ENCODE measurements at regions not wholly inside any gene's neighbourhood (a gene's known extent, or its start where the extent isn't known, plus 50 kb on each side); places are given as distances from the start of the nearest gene placed in this dataset.

GRCh38 chr16:73228649-73229048 lies 180.7 kb upstream of the ZFHX3 start:
- ATAC-seq, result no peak
- no peak for DNase-seq (ENCODE audit: low spot score)
- H3K9me2 ChIP-seq (ENCODE audit: insufficient read depth), result no peaks in the 10 kb centered on the region
- no peaks in the 10 kb centered on the region for H3K36me3 Mint-ChIP-seq (ENCODE audit: low read depth)
- peaks cover 8% of the 10 kb centered on the region for H3K4me1 Mint-ChIP-seq
- no peak overlapping the region for H2AFZ ChIP-seq
- no peaks in the 10 kb centered on the region for H4K20me1 ChIP-seq (replicated peaks; ENCODE audit: insufficient read depth)
- H3K27ac ChIP-seq (ENCODE audit: low read depth), result no peak overlapping the region
- TF ChIP-seq, protein P1, sequence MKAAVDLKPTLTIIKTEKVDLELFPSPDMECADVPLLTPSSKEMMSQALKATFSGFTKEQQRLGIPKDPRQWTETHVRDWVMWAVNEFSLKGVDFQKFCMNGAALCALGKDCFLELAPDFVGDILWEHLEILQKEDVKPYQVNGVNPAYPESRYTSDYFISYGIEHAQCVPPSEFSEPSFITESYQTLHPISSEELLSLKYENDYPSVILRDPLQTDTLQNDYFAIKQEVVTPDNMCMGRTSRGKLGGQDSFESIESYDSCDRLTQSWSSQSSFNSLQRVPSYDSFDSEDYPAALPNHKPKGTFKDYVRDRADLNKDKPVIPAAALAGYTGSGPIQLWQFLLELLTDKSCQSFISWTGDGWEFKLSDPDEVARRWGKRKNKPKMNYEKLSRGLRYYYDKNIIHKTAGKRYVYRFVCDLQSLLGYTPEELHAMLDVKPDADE (IDR thresholded peaks at IDR 0.05), result no peak
- TF ChIP-seq, protein P2, sequence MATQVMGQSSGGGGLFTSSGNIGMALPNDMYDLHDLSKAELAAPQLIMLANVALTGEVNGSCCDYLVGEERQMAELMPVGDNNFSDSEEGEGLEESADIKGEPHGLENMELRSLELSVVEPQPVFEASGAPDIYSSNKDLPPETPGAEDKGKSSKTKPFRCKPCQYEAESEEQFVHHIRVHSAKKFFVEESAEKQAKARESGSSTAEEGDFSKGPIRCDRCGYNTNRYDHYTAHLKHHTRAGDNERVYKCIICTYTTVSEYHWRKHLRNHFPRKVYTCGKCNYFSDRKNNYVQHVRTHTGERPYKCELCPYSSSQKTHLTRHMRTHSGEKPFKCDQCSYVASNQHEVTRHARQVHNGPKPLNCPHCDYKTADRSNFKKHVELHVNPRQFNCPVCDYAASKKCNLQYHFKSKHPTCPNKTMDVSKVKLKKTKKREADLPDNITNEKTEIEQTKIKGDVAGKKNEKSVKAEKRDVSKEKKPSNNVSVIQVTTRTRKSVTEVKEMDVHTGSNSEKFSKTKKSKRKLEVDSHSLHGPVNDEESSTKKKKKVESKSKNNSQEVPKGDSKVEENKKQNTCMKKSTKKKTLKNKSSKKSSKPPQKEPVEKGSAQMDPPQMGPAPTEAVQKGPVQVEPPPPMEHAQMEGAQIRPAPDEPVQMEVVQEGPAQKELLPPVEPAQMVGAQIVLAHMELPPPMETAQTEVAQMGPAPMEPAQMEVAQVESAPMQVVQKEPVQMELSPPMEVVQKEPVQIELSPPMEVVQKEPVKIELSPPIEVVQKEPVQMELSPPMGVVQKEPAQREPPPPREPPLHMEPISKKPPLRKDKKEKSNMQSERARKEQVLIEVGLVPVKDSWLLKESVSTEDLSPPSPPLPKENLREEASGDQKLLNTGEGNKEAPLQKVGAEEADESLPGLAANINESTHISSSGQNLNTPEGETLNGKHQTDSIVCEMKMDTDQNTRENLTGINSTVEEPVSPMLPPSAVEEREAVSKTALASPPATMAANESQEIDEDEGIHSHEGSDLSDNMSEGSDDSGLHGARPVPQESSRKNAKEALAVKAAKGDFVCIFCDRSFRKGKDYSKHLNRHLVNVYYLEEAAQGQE (IDR thresholded peaks at IDR 0.05; ENCODE audit: unreplicated experiment), result no peak
- TF ChIP-seq, protein P3, sequence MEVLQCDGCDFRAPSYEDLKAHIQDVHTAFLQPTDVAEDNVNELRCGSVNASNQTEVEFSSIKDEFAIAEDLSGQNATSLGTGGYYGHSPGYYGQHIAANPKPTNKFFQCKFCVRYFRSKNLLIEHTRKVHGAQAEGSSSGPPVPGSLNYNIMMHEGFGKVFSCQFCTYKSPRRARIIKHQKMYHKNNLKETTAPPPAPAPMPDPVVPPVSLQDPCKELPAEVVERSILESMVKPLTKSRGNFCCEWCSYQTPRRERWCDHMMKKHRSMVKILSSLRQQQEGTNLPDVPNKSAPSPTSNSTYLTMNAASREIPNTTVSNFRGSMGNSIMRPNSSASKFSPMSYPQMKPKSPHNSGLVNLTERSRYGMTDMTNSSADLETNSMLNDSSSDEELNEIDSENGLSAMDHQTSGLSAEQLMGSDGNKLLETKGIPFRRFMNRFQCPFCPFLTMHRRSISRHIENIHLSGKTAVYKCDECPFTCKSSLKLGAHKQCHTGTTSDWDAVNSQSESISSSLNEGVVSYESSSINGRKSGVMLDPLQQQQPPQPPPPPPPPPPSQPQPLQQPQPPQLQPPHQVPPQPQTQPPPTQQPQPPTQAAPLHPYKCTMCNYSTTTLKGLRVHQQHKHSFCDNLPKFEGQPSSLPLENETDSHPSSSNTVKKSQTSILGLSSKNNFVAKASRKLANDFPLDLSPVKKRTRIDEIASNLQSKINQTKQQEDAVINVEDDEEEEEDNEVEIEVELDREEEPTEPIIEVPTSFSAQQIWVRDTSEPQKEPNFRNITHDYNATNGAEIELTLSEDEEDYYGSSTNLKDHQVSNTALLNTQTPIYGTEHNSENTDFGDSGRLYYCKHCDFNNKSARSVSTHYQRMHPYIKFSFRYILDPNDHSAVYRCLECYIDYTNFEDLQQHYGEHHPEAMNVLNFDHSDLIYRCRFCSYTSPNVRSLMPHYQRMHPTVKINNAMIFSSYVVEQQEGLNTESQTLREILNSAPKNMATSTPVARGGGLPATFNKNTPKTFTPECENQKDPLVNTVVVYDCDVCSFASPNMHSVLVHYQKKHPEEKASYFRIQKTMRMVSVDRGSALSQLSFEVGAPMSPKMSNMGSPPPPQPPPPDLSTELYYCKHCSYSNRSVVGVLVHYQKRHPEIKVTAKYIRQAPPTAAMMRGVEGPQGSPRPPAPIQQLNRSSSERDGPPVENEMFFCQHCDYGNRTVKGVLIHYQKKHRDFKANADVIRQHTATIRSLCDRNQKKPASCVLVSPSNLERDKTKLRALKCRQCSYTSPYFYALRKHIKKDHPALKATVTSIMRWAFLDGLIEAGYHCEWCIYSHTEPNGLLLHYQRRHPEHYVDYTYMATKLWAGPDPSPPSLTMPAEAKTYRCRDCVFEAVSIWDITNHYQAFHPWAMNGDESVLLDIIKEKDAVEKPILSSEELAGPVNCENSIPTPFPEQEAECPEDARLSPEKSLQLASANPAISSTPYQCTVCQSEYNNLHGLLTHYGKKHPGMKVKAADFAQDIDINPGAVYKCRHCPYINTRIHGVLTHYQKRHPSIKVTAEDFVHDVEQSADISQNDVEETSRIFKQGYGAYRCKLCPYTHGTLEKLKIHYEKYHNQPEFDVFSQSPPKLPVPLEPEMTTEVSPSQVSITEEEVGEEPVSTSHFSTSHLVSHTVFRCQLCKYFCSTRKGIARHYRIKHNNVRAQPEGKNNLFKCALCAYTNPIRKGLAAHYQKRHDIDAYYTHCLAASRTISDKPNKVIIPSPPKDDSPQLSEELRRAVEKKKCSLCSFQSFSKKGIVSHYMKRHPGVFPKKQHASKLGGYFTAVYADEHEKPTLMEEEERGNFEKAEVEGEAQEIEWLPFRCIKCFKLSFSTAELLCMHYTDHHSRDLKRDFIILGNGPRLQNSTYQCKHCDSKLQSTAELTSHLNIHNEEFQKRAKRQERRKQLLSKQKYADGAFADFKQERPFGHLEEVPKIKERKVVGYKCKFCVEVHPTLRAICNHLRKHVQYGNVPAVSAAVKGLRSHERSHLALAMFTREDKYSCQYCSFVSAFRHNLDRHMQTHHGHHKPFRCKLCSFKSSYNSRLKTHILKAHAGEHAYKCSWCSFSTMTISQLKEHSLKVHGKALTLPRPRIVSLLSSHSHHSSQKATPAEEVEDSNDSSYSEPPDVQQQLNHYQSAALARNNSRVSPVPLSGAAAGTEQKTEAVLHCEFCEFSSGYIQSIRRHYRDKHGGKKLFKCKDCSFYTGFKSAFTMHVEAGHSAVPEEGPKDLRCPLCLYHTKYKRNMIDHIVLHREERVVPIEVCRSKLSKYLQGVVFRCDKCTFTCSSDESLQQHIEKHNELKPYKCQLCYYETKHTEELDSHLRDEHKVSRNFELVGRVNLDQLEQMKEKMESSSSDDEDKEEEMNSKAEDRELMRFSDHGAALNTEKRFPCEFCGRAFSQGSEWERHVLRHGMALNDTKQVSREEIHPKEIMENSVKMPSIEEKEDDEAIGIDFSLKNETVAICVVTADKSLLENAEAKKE (CRISPR knock-in tag; IDR thresholded peaks at IDR 0.05), result no peak
- no peak for TF ChIP-seq STAT1 (IDR thresholded peaks at IDR 0.05; ENCODE audit: unreplicated experiment)
- no peak for TF ChIP-seq JUNB (IDR thresholded peaks at IDR 0.05; ENCODE audit: unreplicated experiment)
- no peak for TF ChIP-seq ZNF331 (CRISPR knock-in tag; IDR thresholded peaks at IDR 0.05; ENCODE audit: low read depth)
- TF ChIP-seq NANOG (IDR thresholded peaks at IDR 0.05; ENCODE audit: borderline replicate concordance), result no peak
- TF ChIP-seq, protein P4, sequence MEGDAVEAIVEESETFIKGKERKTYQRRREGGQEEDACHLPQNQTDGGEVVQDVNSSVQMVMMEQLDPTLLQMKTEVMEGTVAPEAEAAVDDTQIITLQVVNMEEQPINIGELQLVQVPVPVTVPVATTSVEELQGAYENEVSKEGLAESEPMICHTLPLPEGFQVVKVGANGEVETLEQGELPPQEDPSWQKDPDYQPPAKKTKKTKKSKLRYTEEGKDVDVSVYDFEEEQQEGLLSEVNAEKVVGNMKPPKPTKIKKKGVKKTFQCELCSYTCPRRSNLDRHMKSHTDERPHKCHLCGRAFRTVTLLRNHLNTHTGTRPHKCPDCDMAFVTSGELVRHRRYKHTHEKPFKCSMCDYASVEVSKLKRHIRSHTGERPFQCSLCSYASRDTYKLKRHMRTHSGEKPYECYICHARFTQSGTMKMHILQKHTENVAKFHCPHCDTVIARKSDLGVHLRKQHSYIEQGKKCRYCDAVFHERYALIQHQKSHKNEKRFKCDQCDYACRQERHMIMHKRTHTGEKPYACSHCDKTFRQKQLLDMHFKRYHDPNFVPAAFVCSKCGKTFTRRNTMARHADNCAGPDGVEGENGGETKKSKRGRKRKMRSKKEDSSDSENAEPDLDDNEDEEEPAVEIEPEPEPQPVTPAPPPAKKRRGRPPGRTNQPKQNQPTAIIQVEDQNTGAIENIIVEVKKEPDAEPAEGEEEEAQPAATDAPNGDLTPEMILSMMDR (conservative IDR thresholded peaks at IDR 0.05; ENCODE audit: low read depth in 2 of 2), result no peak
- no peak for TF ChIP-seq EZH2 (IDR thresholded peaks at IDR 0.05; ENCODE audit: low read depth, unreplicated experiment)
- no peak for TF ChIP-seq ZNF114 (CRISPR knock-in tag; IDR thresholded peaks at IDR 0.05)
- TF ChIP-seq CREB1 (CRISPR knock-in tag; IDR thresholded peaks at IDR 0.05; ENCODE audit: low read depth), result no peak
- TF ChIP-seq POLR2AphosphoS5 (IDR thresholded peaks at IDR 0.05; ENCODE audit: low read depth), result no peak
- TF ChIP-seq EZH2phosphoT487 (IDR thresholded peaks at IDR 0.05; ENCODE audit: unreplicated experiment), result no peak
- H3K9me3 Mint-ChIP-seq, result no peaks in the 10 kb centered on the region
- no peak overlapping the region for H3K4me3 ChIP-seq
- H3K27ac Mint-ChIP-seq, result no peak overlapping the region
- no peaks in the 10 kb centered on the region for H3K79me2 ChIP-seq (replicated peaks; ENCODE audit: insufficient read depth)
- H3K27me3 Mint-ChIP-seq (ENCODE audit: insufficient read depth, low read depth, poor library complexity), result no peaks in the 10 kb centered on the region
- H3F3A ChIP-seq (replicated peaks; ENCODE audit: low read depth), result no peaks in the 10 kb centered on the region
- no peak overlapping the region for H3K4me3 Mint-ChIP-seq
- no peaks in the 10 kb centered on the region for H3K27me3 ChIP-seq (ENCODE audit: insufficient read depth)
- H3K4me2 ChIP-seq, result no peak overlapping the region
- no peaks in the 10 kb centered on the region for H3K36me3 ChIP-seq (ENCODE audit: insufficient read depth)
- H3K4me1 ChIP-seq (ENCODE audit: insufficient read depth), result no peaks in the 10 kb centered on the region
